LoVo (cell line): ENCODE measurements at regions not wholly inside any gene's neighbourhood (a gene's known extent, or its start where the extent isn't known, plus 50 kb on each side); places are given as distances from the start of the nearest gene placed in this dataset.
"Not testable (repeated sequence)": the region's sequence is repeated elsewhere in the genome, so short reads cannot be mapped to it uniquely, and the experiment has no call there.

Source experiments
- DNase-seq: peaks from one replicate; pipeline ENCODE4 v3.0.0-alpha.2; 2016; ENCODE audit warnings: low spot score

DNA sequence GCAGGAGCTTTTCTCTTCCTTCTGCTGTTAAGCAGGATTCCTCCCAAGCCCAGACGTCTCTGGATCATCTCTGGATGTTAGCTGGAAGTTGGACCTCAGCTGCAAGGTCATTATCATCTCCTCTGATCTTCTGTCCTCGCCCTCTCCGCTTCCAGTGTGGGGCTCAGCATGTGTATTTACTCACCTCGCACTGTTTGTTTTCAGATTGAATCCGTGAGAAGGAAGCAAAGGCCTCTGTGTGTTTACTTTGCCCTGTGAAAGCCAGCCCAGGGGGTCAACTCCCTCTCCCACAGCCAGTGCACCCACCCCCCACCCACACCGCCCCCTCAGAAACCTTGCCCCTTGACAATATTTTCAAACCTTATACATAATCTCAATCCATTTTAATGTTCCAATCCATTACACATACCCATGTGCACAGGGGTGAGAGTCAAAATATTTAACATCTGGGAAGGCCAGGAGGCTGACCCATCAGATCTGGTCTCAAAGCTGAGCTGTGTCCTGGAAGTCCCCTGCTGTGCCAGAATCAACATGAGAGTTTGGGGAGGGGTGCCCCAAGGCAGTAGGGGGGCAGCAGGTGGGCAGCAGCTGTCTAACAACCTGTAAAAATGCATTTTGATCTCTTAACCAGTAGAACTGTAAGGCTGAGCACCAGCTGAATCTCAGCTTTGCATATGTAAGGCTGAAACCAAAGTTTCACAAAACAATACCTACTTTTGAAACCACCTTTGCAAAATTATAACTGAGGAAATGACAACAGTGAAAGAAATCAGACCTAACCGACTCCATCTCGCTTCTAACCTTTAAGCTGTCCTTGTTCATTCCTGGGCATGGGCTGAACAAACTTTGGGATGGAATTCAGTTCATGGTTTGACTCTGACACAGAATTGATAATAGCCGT lies 157.9 kb downstream of the ZNF664 start:
- DNase-seq = no peak

DNA sequence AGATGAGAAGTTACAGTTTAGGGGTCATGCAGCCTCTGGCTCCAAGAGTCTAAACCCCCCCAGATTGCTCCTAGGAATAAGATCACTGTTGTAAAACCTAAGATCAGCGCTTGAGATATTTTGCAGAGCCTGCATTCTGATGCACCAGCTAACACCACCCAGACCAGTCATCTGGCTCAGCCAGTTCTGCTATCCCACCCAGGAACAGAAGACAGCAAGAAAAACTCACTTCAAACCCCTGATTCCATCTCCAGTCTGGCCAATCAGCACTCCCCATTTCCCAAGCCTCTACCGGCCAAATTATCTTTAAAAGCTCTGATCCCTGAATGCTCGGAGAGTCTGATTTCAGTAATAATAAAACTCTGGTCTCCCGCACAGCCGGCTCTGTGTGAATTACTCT lies 158.6 kb downstream of the ZNF664 start:
- DNase-seq = no peak

GRCh38 chr12:124132530-124132929 lies 159.5 kb downstream of the ZNF664 start:
- DNase-seq = no peak

- no peak for DNase-seq
These were observed 158.1 kb upstream of the RFLNA start for GRCh38 chr12:124136796-124137195.

DNA sequence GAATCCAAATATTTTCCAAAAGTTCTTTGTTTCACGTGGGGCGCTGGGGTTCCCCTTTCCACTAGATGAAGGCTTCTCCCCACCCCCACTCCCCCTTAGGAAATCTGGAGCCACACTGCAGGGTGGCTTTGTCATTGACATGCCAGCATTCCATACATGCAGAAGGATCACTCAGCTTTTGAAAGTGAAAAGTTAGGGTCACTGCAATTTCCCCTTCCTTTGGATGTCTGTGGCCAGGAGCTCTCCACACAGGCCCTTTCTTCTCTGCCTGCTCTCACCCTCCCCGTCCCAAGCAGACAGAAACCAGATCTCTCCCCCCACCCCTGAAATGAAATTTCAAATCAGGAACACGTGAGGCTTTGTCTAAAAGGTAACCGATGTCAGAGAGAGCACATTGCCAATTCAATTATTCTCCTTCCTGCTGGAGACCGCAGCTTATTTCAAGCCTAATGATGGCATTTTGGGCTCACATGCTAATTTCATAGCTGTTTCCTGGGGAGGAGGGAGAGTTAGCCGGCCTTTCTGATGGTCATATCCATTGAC lies 153.9 kb upstream of the RFLNA start:
- DNase-seq = no peak

DNA sequence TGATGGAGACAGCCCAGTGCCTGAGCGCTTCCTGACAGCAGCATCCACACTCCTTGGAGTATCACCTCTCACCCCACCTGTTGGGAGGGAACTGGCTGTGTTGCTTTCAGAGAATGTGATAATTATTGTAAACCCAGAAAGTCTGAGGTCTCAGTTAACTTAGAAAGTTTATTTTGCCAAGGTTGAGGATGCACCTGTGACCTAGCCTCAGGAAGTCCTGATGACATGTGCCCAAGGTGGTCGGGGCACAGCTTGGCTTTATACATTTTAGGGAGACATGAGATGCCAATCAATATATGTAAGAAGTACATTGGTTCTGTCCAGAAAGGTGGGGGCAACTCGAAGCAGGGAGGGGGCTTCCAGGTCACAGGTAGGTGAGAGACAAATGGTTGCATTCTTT lies 153.3 kb upstream of the RFLNA start:
- not testable (repeated sequence) for DNase-seq

DNA sequence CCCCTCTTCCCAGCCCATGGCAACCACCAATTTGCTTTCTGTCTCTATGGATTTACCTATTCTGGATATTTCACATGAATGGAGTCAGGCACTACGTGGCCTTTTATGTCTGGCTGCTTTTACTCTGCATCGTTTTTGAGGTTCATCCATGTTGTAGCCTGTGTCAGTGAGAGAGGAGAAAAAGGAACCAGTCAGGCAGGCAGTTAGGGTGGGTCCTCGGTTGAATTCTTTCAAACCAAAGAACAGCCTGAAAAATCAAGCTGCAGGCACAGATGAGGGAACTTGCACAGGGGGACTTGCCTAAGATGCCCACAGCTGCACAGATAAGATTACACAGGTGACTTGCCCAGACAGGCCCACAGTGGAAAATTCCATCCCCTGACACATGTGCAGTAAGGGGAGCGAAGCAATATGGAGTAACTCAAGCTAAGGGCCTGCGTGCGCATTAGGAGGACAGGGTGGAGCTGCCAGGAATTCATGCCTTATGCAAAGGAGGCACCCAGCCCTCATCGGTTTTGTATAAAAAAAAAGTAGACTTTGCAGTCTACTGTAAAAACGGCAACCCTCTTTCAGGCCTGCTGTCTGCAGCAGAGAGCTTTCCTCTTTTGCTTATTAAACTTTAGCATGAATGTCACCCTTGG lies 152.4 kb upstream of the RFLNA start:
- no peak for DNase-seq

DNA sequence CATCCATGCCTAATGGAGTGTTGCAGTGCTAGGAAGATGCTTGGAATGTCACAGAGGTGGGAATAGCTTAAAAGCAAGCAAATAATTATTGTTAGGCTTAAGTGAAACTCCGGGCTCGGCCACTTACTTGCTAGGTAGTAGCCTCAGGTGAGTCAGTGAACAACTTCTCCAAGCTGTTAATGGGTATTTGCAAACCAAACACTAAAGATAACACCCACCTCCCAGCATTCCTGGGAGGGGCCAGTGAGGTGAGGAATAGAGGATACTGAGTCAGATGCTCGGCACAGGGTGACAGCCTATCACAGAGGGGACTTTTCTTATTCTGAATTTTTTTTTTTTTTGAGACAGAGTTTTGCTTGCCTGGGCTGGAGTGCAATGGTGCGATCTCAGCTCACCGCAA lies 151.2 kb upstream of the RFLNA start:
- no peak for DNase-seq

- no peak for DNase-seq
These were observed 150.2 kb upstream of the RFLNA start for GRCh38 chr12:124144531-124145194.

DNA sequence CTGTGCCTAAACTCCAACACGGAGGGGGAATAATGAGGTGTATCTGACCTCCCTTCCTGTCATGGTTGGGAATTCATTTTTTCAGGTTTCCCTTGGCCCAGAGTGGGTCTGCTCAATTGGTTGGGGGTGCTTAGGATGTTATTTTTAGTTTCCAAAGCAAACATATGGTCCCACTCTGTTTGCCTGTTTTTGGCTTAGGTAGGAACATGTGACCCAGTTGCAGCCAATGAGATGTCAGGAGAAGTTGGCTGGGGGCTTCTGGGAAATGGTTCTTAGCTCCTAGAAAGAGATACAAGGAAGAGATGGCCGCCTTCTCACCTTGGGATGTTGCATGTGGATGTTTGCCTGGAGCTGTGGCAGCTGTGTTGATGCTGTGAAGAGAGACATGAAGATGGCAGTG lies 147.9 kb upstream of the RFLNA start:
- DNase-seq = no peak

- no peak for DNase-seq
These were observed 147.3 kb upstream of the RFLNA start for GRCh38 chr12:124147575-124147974.

- no peak for DNase-seq
These were observed 146.2 kb upstream of the RFLNA start for GRCh38 chr12:124148481-124149273.

DNA sequence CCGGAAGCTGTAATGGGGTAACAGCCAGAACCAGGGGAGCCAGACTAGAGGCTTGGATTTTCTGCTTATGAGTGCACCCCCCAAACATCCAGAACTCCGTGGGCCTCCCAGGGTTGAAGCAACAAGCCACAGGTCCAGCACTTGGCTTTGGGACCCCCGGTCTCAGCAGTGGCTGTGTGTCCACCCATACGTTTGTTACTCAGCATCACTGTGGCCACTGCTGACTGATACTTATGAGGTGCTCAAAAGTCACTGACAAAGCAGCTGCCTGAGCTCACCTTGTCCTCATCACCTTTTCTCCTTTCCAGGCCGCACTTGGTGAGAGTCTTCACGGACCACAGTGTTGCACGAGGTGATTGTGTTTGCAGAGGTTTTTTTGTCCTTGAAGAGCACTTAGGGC lies 145.6 kb upstream of the RFLNA start:
- no peak for DNase-seq

DNA sequence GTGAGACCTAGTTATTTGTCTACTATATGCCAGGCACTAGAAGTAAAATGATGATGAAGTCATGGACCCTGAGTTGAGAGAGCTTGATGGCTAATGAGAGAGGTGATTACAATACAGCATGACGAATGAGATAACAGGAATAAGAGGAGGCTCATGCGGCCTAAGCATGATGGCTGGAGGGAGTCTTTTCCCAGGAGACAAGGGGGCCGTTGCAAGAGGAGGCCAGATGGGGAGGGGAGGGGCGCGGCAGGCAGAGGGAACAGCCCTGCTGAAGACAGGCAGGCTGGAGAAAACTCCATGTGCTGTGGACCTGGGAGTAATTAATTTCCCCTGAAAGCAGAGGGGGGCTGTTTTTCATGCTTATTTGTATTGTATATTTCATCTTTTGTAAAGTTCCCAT lies 144.7 kb upstream of the RFLNA start:
- DNase-seq = no peak

- no peak for DNase-seq
These were observed 143.3 kb upstream of the RFLNA start for GRCh38 chr12:124151583-124151982.

- no peak for DNase-seq
These were observed 142.2 kb upstream of the RFLNA start for GRCh38 chr12:124152731-124153130.

- DNase-seq = no peak
These were observed 141.5 kb upstream of the RFLNA start for GRCh38 chr12:124153392-124153791.

DNA sequence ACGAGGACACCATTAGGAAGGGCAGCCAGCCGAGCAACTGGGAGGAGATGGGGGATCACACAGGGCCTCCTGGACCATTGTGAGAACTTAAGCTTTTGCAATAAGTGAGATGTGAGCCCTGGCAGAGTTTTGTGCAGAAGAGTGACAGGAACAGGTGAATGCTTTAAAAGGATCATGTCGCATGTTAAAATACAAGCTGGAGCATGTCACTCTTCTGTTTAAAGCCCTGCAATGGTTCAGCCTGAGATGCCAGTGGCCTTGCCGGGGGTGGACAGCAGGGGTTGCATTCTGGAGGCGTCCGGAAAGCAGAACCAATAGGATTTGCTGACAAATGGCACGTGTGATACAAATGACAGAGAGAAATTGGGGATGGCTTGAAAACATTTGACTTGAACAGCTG lies 137.5 kb upstream of the RFLNA start:
- no peak for DNase-seq

DNA sequence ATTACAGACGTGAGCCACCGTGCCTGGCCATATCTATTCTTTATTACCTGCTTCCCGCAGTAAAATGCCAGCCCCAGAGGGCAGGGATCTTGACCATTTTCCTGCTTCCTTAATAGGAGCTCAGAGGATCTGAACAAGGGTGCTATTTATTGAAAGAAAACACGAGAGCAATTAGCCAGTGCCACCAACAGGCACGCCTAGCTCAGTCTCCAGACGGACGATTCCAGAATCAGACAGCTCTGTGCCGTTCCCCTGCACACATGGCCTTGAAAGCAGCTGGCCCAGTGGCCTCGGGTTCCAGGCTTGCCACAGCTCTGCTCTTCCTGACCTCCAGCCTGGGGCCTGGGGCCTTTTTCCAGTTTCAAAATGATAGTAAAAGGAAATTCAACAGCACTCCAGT lies 135.2 kb upstream of the RFLNA start:
- no peak for DNase-seq

- DNase-seq = no peak
These were observed 134.7 kb upstream of the RFLNA start for GRCh38 chr12:124160097-124160756.

- DNase-seq = not testable (repeated sequence)
These were observed 133.5 kb upstream of the RFLNA start for GRCh38 chr12:124161402-124161801.
